C4-2B (cell line): ENCODE measurements at regions not wholly inside any gene's neighbourhood (a gene's known extent, or its start where the extent isn't known, plus 50 kb on each side); places are given as distances from the start of the nearest gene placed in this dataset.

Experiments
- H3K27ac ChIP-seq: fragments of 450-650 bp; 2 replicates; pipeline ENCODE4 v1.5.1; 2017
- CTCF ChIP-seq: fragments of 450-650 bp; conservative IDR thresholded peaks from 2 replicates; pipeline ENCODE4 v1.5.1; 2017; ENCODE audit warnings: mild to moderate bottlenecking
- ZFX ChIP-seq: fragments of 450-650 bp; IDR thresholded peaks from 2 replicates; pipeline ENCODE4 v1.6.1; 2017

- TF ChIP-seq CTCF (no peak), ZFX (no peak)
- H3K27ac ChIP-seq: no peak overlapping the region
Measured at GRCh38 chr5:35303152-35303551, 72.9 kb upstream of the PRLR start.

- H3K27ac ChIP-seq: no peak overlapping the region
- no peak for TF ChIP-seq CTCF
- no peak for TF ChIP-seq ZFX
Measured at GRCh38 chr5:35302544-35302943, 72.3 kb upstream of the PRLR start.

GRCh38 chr5:35297755-35298154 lies 67.5 kb upstream of the PRLR start:
- H3K27ac ChIP-seq: no peak overlapping the region
- no peak for TF ChIP-seq CTCF
- no peak for TF ChIP-seq ZFX

GRCh38 chr5:35294976-35295375 lies 64.7 kb upstream of the PRLR start:
- H3K27ac ChIP-seq: no peak overlapping the region
- TF ChIP-seq CTCF (no peak), ZFX (no peak)

- no peak overlapping the region for H3K27ac ChIP-seq
- TF ChIP-seq CTCF (no peak), ZFX (no peak)
Measured at GRCh38 chr5:35294017-35294416, 63.7 kb upstream of the PRLR start.

- no peak overlapping the region for H3K27ac ChIP-seq
- no peak for TF ChIP-seq CTCF
- TF ChIP-seq ZFX: no peak
Measured at GRCh38 chr5:35285435-35285834, 55.1 kb upstream of the PRLR start.

- no peak for TF ChIP-seq CTCF
Measured at GRCh38 chr5:35285011-35285410, 54.7 kb upstream of the PRLR start.

More at GRCh38 chr5:35285011-35285410, 54.7 kb upstream of the PRLR start:
- no peak overlapping the region for H3K27ac ChIP-seq
